IMR-90 (cell line): ENCODE measurements at regions not wholly inside any gene's neighbourhood (a gene's known extent, or its start where the extent isn't known, plus 50 kb on each side); places are given as distances from the start of the nearest gene placed in this dataset.

Source experiments
- ATAC-seq: fragments of 200-7000 bp; cut with Tn5 transposase; 2 replicates; pipeline ENCODE4 v1.9.1; 2020; ENCODE audit warnings: low read depth, mild to moderate bottlenecking, moderate library complexity
- BruUV-seq: library from RNA; stranded (reverse); fragments of 400-500 nt; replicated peaks from 2 replicates; lab custom pipeline; 2021; lab: Mats Ljungman, UMichigan
- CTCF ChIA-PET: fragments of 300-600 bp; formaldehyde crosslinking; extraction: SDS; loops from one replicate; lab custom pipeline; 2021; ENCODE audit warnings: antibody characterized with exemption; lab: Yijun Ruan, JAX
- POLR2A ChIA-PET: fragments of 300-600 bp; sonication (Branson Sonifier 250); formaldehyde crosslinking; loops from one replicate; lab custom pipeline; 2022; ENCODE audit warnings: antibody characterized with exemption; ENCODE audit not compliant: unreplicated experiment; lab: Charles Lee
- DNase-seq: peaks from one replicate; pipeline ENCODE4 v3.0.0; 2013
- H2AFZ ChIP-seq: replicated peaks from 2 replicates; pipeline ENCODE3; 2013; ENCODE audit warnings: low read length, mild to moderate bottlenecking; ENCODE audit not compliant: poor library complexity
- H2AK5ac ChIP-seq: 2 replicates; pipeline ENCODE4 v1.6.1; 2013; ENCODE audit warnings: low read depth, low read length, inconsistent platforms
- H2AK9ac ChIP-seq: replicated peaks from 2 replicates; pipeline ENCODE3; 2013; ENCODE audit warnings: mild to moderate bottlenecking, low read depth, low read length, moderate library complexity; ENCODE audit not compliant: poor library complexity
- H2BK120ac ChIP-seq: 2 replicates; pipeline ENCODE4 v1.6.1; 2013; ENCODE audit warnings: low read depth, low read length, inconsistent platforms
- H2BK15ac ChIP-seq: 3 replicates; pipeline ENCODE4 v1.6.1; 2013; ENCODE audit warnings: low read depth, low read length, inconsistent platforms
- H2BK20ac ChIP-seq: 2 replicates; pipeline ENCODE4 v1.6.1; 2013; ENCODE audit warnings: low read depth, mild to moderate bottlenecking, inconsistent platforms, low read length, moderate library complexity
- H2BK5ac ChIP-seq: 2 replicates; pipeline ENCODE4 v1.6.1; 2013; ENCODE audit warnings: mild to moderate bottlenecking, low read depth, low read length, inconsistent platforms; ENCODE audit not compliant: poor library complexity, severe bottlenecking
- H3K14ac ChIP-seq: replicated peaks from 2 replicates; pipeline ENCODE4 v1.6.1; 2013; ENCODE audit warnings: low read depth, low read length, inconsistent platforms
- H3K18ac ChIP-seq: 2 replicates; pipeline ENCODE4 v1.6.1; 2013; ENCODE audit warnings: low read depth, low read length, control low read depth
- H3K23ac ChIP-seq: 2 replicates; pipeline ENCODE4 v1.6.1; 2013; ENCODE audit warnings: low read depth, low read length, inconsistent platforms
- H3K27ac ChIP-seq: 2 replicates; pipeline ENCODE4 v1.5.1; 2013; ENCODE audit warnings: mild to moderate bottlenecking, control low read depth, low read length; ENCODE audit not compliant: insufficient read depth
- H3K27me3 ChIP-seq: 2 replicates; pipeline ENCODE4 v1.6.1; 2013; ENCODE audit warnings: low read length; ENCODE audit not compliant: control insufficient read depth, insufficient read depth
- H3K36me3 ChIP-seq: 2 replicates; pipeline ENCODE4 v1.6.1; 2013; ENCODE audit warnings: low read length, mixed read lengths; ENCODE audit not compliant: control insufficient read depth, insufficient read depth
- H3K4ac ChIP-seq: 2 replicates; pipeline ENCODE4 v1.6.1; 2013; ENCODE audit warnings: low read depth, low read length, inconsistent platforms
- H3K4me1 ChIP-seq: 2 replicates; pipeline ENCODE4 v1.6.1; 2013; ENCODE audit warnings: low read length, mixed read lengths; ENCODE audit not compliant: control insufficient read depth, insufficient read depth
- H3K4me2 ChIP-seq: 2 replicates; pipeline ENCODE4 v1.6.1; 2013; ENCODE audit warnings: low read depth, mild to moderate bottlenecking, control low read depth, low read length, moderate library complexity
- H3K4me3 ChIP-seq: 2 replicates; pipeline ENCODE4 v1.5.1; 2013; ENCODE audit warnings: low read depth, mild to moderate bottlenecking, control low read depth, low read length, moderate library complexity; ENCODE audit not compliant: insufficient read depth
- H3K56ac ChIP-seq: 2 replicates; pipeline ENCODE4 v1.6.1; 2013; ENCODE audit warnings: low read length, inconsistent platforms; ENCODE audit not compliant: insufficient read depth; ENCODE audit errors: extremely low read depth
- H3K79me1 ChIP-seq, 2 experiments: 2 replicates each; pipeline ENCODE4 v1.6.1; 2013; ENCODE audit warnings: low read length in 2 of 2, inconsistent platforms in 1 of 2, low read depth in 1 of 2
- H3K9ac ChIP-seq: 2 replicates; pipeline ENCODE4 v1.6.1; 2013; ENCODE audit warnings: low read depth, low read length, control low read depth
- H3K9me1 ChIP-seq: 2 replicates; pipeline ENCODE4 v1.6.1; 2013; ENCODE audit warnings: low read length, inconsistent platforms; ENCODE audit not compliant: insufficient read depth
- H3K9me3 ChIP-seq: 2 replicates; pipeline ENCODE4 v1.6.1; 2013; ENCODE audit warnings: low read length; ENCODE audit not compliant: control insufficient read depth, insufficient read depth
- H4K20me1 ChIP-seq: 2 replicates; pipeline ENCODE4 v1.6.1; 2013; ENCODE audit warnings: low read length, inconsistent platforms; ENCODE audit not compliant: insufficient read depth
- H4K5ac ChIP-seq: 2 replicates; pipeline ENCODE4 v1.6.1; 2013; ENCODE audit warnings: mild to moderate bottlenecking, low read depth, low read length, control low read depth
- H4K8ac ChIP-seq, 2 experiments: 2 replicates each; pipeline ENCODE4 v1.6.1; 2013; ENCODE audit warnings: low read depth in 2 of 2, low read length in 2 of 2, control low read depth in 1 of 2, inconsistent platforms in 1 of 2
- H4K91ac ChIP-seq: 2 replicates; pipeline ENCODE4 v1.6.1; 2013; ENCODE audit warnings: low read depth, low read length, inconsistent platforms; ENCODE audit not compliant: insufficient read depth
- CHD1 ChIP-seq: IDR thresholded peaks from 2 replicates; pipeline ENCODE4 v1.6.1; 2012; ENCODE audit warnings: low read depth, low read length, improper control_type of control experiment
- FOS ChIP-seq: fragments of 150-350 bp; IDR thresholded peaks from 2 replicates; pipeline ENCODE4 v1.6.1; 2016; ENCODE audit warnings: low read depth, low read length
- MAFK ChIP-seq: IDR thresholded peaks from 2 replicates; pipeline ENCODE4 v1.6.1; 2012; ENCODE audit warnings: low read depth, low read length, improper control_type of control experiment
- MXI1 ChIP-seq: IDR thresholded peaks from 2 replicates; pipeline ENCODE4 v1.6.1; 2012; ENCODE audit warnings: low read depth, mild to moderate bottlenecking, low read length, moderate library complexity, borderline replicate concordance
- NFE2L2 ChIP-seq: fragments of 150-350 bp; IDR thresholded peaks from 2 replicates; pipeline ENCODE4 v1.6.1; 2016; ENCODE audit warnings: low read depth, mild to moderate bottlenecking, low read length
- POLR2A ChIP-seq: IDR thresholded peaks from 2 replicates; pipeline ENCODE4 v1.6.1; 2012; ENCODE audit warnings: mild to moderate bottlenecking, low read depth, low read length
- RAD21 ChIP-seq: IDR thresholded peaks from 2 replicates; pipeline ENCODE4 v1.6.1; 2012; ENCODE audit warnings: low read length, improper control_type of control experiment
- RCOR1 ChIP-seq: IDR thresholded peaks from 2 replicates; pipeline ENCODE4 v1.6.1; 2012; ENCODE audit warnings: mild to moderate bottlenecking, low read length, improper control_type of control experiment; ENCODE audit not compliant: insufficient replicate concordance
- RFX5 ChIP-seq: IDR thresholded peaks from 2 replicates; pipeline ENCODE4 v1.8.0; 2012; ENCODE audit warnings: low read depth, mild to moderate bottlenecking, low read length, moderate library complexity
- SMC3 ChIP-seq: fragments of 150-350 bp; IDR thresholded peaks from 2 replicates; pipeline ENCODE4 v1.6.1; 2016; ENCODE audit warnings: low read depth, mild to moderate bottlenecking, antibody characterized with exemption, low read length, moderate library complexity
- WGBS, 2 experiments: methylation state at CpG; one replicate each; pipeline versions ENCODE4 v1.1.5 to v1.1.7; 2013; ENCODE audit warnings: missing lambda C conversion rate in 2 of 2; ENCODE audit not compliant: insufficient read length in 1 of 2; ENCODE audit errors: extremely low coverage in 2 of 2; 5-methylcytosine and 5-hydroxymethylcytosine counted together
- dilution Hi-C: fragments of 300-500 bp; cut with HindIII; formaldehyde crosslinking; loops from one replicate; pipeline ENCODE4 v1.14.3; 2018; ENCODE audit warnings: low sequenced_read_pairs; ENCODE audit not compliant: unreplicated experiment
- in situ Hi-C: fragments of 300-500 bp; cut with MboI; formaldehyde crosslinking; loops from 3 replicates; pipeline ENCODE4 v1.14.3; 2019; ENCODE audit warnings: low sequenced_read_pairs, inconsistent platforms, mixed read lengths
- intact Hi-C: fragments of 100-400 bp; cut with micrococcal nuclease; formaldehyde crosslinking; loops from 2 replicates; pipeline ENCODE4 v1.10.0; 2022
- TF ChIP-seq, protein P1 (sequence below): conservative IDR thresholded peaks from 2 replicates; pipeline ENCODE4 v1.5.1; 2012; ENCODE audit warnings: mild to moderate bottlenecking, low read depth, low read length, improper control_type of control experiment
- TF ChIP-seq, protein P2 (sequence below): fragments of 150-350 bp; IDR thresholded peaks from 2 replicates; pipeline ENCODE4 v1.6.1; 2017; ENCODE audit warnings: mild to moderate bottlenecking, antibody characterized with exemption, low read length, low read depth

DNA sequence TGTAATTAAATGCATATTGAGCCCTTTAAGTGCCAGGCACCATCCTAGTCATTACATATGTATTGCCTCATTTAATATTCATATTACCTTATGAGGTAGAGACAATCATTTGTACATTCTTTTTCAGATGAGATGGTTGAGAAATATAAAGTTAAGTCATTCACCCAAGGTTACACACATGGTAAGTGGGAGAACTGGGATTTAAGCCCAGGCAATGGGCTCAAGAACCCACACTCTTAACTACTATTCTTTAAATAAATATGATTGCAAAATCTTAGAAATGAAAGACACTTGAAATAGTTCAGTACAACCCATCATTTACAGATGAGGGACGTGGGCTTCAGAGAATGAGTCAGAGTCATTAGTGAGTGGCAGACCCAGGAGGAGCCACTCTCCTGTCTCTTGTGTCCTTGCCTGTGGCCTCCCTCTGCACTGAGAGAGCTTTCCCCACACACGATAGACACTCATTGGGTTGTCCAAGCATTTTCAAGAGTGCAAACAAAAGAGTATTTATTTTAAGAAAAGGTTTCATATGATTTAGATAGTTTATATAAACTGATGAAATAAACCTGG, 60.8 kb downstream of the NPY1R start:
- DNase-seq (no peak), ATAC-seq (no peak)
- no peak overlapping the region for H4K8ac ChIP-seq
- H2BK15ac ChIP-seq: no peak overlapping the region
- no CpG with 5 or more reads among the region's 2 CpGs for WGBS, 2 experiments
- intact Hi-C loops (no loop called here), dilution Hi-C loops (no loop called here), in situ Hi-C loops (no loop called here)
- H4K20me1 ChIP-seq: no peaks in the 10 kb centered on the region
- H3K27ac ChIP-seq: no peak overlapping the region
- ChIA-PET CTCF (interaction anchor here (0.6 kb wide), 1 partner anchor 1497 kb away, joined by 4 read pairs; no protein-coding TSS in a partner anchor), POLR2A (no interaction called here)
- H3K9me3 ChIP-seq: 0 out of 2 replicates have a peak, but pooled peaks cover 2% of the 10 kb centered on the region
- H3K4ac ChIP-seq: no peak overlapping the region
- no peaks in the 10 kb centered on the region for H3K36me3 ChIP-seq
- no peak overlapping the region for H4K91ac ChIP-seq
- no peak overlapping the region for H2BK120ac ChIP-seq
- TF ChIP-seq MXI1: no peak
- TF ChIP-seq, protein P1, sequence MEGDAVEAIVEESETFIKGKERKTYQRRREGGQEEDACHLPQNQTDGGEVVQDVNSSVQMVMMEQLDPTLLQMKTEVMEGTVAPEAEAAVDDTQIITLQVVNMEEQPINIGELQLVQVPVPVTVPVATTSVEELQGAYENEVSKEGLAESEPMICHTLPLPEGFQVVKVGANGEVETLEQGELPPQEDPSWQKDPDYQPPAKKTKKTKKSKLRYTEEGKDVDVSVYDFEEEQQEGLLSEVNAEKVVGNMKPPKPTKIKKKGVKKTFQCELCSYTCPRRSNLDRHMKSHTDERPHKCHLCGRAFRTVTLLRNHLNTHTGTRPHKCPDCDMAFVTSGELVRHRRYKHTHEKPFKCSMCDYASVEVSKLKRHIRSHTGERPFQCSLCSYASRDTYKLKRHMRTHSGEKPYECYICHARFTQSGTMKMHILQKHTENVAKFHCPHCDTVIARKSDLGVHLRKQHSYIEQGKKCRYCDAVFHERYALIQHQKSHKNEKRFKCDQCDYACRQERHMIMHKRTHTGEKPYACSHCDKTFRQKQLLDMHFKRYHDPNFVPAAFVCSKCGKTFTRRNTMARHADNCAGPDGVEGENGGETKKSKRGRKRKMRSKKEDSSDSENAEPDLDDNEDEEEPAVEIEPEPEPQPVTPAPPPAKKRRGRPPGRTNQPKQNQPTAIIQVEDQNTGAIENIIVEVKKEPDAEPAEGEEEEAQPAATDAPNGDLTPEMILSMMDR: no peak
- TF ChIP-seq RAD21: no peak
- no peak for TF ChIP-seq CHD1
- TF ChIP-seq RCOR1: no peak
- TF ChIP-seq, protein P2, sequence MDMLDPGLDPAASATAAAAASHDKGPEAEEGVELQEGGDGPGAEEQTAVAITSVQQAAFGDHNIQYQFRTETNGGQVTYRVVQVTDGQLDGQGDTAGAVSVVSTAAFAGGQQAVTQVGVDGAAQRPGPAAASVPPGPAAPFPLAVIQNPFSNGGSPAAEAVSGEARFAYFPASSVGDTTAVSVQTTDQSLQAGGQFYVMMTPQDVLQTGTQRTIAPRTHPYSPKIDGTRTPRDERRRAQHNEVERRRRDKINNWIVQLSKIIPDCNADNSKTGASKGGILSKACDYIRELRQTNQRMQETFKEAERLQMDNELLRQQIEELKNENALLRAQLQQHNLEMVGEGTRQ: no peak
- TF ChIP-seq NFE2L2: no peak
- no peak for TF ChIP-seq FOS
- no peak for TF ChIP-seq SMC3
- TF ChIP-seq POLR2A: no peak
- no peak for TF ChIP-seq RFX5
- TF ChIP-seq MAFK: no peak
- no peak overlapping the region for H4K5ac ChIP-seq
- no peaks in the 10 kb centered on the region for H3K9me1 ChIP-seq
- no peak overlapping the region for H3K9ac ChIP-seq
- no peaks in the 10 kb centered on the region for H3K4me1 ChIP-seq
- H3K79me1 ChIP-seq: no peaks in the 10 kb centered on the region
- H2AFZ ChIP-seq: no peak overlapping the region
- no peak overlapping the region for H3K4me3 ChIP-seq
- H3K14ac ChIP-seq: no peak overlapping the region
- BruUV-seq: no TSS peak
- H3K27me3 ChIP-seq: no peaks in the 10 kb centered on the region
- H2BK20ac ChIP-seq: no peak overlapping the region
- no peak overlapping the region for H3K4me2 ChIP-seq
- no peak overlapping the region for H2AK5ac ChIP-seq
- H2BK5ac ChIP-seq: no peak overlapping the region
- no peak overlapping the region for H2AK9ac ChIP-seq
- H3K23ac ChIP-seq: no peak overlapping the region
- H3K18ac ChIP-seq: no peak overlapping the region
- no peak overlapping the region for H3K56ac ChIP-seq
